ENCODE measurements at regions not wholly inside any gene's neighbourhood (a gene's known extent, or its start where the extent isn't known, plus 50 kb on each side); places are given as distances from the start of the nearest gene placed in this dataset.

DNA sequence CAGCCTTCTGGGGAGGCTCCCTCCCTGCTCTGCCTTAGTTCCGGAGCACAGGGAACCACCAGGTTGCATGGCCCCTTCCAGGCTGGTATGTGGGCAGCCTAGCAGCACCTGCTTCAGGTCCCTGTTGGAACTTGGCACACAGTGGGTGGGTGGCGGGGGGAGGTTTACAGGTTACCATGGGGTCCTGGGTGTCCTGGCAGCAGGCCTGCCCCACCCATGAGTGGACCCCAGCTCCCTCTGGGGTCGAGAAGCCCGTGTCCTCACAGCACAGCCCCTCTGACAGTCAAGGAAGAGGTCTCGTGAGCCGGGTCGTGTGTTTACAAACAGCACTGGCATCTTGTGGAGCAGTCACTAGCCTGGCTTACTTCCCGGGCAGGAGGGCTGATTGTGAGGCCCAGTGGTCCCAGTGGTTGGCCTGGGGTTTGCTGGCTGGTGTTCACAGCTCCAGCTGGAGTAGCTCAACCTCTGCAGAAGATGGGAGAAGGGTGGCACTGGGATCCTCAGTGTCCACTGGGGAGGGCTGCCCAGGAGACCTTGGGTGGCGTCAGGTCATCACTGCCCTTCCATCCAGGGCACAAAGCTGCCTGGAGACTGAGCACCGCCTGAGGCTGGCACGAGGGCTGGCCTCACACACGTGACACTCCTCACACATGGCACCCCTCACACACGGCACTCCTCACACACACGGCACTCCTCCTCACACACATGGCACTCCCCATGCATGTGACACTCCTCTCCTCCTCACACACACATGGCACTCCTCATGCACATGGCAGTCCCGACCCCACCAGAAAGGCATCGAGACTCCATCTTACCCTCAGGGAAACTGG, 100.9 kb downstream of the RIPK4 start:
- DNase-seq (ENCODE audit: extremely low spot score in 2 of 2), result no peak

DNA sequence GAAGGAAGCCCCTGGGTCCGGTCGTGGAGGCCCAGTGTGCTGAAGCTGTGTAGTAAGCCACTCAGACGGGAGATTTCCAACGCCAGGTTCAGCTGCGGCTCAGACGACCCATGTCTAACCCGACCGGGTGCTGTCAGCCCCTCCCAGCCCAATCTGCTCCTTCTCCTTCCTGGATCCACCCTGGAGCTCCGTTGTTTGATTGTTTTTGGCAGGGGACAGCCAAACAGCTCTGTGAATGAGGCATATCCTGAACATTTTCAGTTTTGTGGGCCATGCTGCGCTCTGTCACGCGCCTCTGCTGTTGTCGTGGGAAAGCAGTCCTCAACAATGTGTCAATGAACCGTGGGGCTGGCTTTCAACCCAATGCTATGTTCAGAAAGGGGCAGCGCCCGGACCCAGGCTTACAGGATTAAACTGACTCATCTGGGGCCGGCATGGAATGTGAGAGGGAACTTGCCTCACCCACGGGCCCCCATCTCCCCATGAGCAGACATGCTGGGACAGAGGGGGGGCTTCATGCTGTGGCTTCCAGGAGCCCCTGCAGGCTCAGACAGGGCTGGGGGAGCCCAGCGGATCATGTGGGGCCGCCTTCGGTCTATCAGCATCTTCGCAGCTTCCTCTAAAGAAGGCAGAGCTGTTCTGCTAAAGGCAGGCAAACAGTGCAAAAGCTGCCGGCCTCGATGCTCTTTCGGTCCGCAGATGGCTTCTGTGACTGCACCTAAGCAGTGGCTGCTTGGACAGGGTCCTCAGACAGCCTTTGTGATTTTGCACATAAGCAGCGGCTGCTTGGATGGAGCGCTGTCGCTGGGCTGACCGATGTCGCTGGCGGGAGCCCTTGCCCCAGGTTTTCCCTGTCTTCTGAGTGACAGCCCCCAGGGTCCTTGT, 101.7 kb downstream of the RIPK4 start:
- H3K4me3 ChIP-seq, result peak overlapping the region in 1 of 2 donors; percentile 9
- no peaks in the 10 kb centered on the region for H3K36me3 ChIP-seq
- no peak for DNase-seq (ENCODE audit: extremely low spot score in 2 of 2)
- TF ChIP-seq POLR2AphosphoS5 (IDR thresholded peaks at IDR 0.05; ENCODE audit: insufficient read depth in 1 of 2, low read depth in 1 of 2), result peak in 1 of 2 donors; percentile 20
- TF ChIP-seq, protein P1, sequence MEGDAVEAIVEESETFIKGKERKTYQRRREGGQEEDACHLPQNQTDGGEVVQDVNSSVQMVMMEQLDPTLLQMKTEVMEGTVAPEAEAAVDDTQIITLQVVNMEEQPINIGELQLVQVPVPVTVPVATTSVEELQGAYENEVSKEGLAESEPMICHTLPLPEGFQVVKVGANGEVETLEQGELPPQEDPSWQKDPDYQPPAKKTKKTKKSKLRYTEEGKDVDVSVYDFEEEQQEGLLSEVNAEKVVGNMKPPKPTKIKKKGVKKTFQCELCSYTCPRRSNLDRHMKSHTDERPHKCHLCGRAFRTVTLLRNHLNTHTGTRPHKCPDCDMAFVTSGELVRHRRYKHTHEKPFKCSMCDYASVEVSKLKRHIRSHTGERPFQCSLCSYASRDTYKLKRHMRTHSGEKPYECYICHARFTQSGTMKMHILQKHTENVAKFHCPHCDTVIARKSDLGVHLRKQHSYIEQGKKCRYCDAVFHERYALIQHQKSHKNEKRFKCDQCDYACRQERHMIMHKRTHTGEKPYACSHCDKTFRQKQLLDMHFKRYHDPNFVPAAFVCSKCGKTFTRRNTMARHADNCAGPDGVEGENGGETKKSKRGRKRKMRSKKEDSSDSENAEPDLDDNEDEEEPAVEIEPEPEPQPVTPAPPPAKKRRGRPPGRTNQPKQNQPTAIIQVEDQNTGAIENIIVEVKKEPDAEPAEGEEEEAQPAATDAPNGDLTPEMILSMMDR (IDR thresholded peaks at IDR 0.05), result no peak
- H3K27me3 ChIP-seq, result no peaks in the 10 kb centered on the region
- H3K27ac ChIP-seq, result peak overlapping the region; percentile 39
- intact Hi-C loops (cut with DNase I), result no loop called here
- peaks cover 24% of the 10 kb centered on the region for H3K4me1 ChIP-seq
- no peaks in the 10 kb centered on the region for H3K9me3 ChIP-seq

More for the DNA sequence above, 100.9 kb downstream of the RIPK4 start:
- TF ChIP-seq POLR2AphosphoS5 (IDR thresholded peaks at IDR 0.05; ENCODE audit: insufficient read depth in 1 of 2, low read depth in 1 of 2) (no peak), POLR2A (IDR thresholded peaks at IDR 0.05) (no peak)
- TF ChIP-seq, protein P1 (IDR thresholded peaks at IDR 0.05), result no peak
- H3K9me3 ChIP-seq, result no peaks in the 10 kb centered on the region
- H3K4me3 ChIP-seq, result no peak overlapping the region
- peaks cover 24% of the 10 kb centered on the region for H3K4me1 ChIP-seq
- H3K27me3 ChIP-seq, result no peaks in the 10 kb centered on the region
- H3K36me3 ChIP-seq, result no peaks in the 10 kb centered on the region
- no peak overlapping the region for H3K27ac ChIP-seq
- intact Hi-C loops (cut with DNase I), result no loop called here

DNA sequence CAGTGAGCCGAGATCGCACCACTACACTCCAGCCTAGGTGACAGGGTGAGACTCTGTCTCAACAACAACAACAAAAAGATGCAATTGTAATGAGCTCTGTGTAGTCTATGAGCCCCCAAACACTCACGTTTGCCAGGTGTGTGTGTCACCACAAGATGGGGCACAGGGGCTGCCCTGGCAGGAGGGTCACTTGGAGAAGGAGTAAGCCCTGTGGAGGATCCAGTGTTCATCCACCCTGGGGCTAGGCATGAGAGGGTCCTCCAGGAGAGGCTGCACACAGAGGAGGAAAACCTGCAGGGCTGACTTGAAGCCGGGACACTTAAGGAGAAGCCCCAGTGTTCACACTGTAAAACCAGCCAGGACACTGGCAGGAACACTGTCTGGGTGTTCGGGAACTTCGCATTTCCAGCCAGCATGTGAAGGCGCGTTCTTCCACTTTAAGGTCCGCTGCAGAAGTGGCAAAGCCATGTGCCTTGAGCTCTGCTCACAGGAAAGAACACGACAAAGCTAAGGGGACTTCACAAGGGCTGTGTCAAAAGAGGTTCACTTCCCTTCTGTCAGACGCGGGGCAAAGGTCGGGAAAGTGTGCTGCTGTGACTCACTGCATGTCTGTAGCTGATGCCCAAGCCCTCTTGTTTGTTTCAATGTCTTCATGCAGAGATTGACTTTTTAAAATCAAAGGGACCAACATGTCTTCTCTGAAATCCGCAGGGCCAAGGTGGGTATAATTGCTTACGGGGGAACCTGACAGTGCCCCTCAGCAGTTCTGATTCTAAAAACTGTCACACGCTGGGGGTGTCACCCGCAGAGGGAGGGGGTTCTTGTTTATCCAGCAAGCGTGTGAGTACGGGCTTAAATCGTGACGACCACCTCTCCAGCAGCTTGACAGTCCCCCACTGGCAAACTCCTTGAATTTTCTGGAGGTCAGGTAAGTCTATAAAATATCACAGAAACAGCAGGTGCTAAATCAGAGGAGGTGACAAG, 102.8 kb downstream of the RIPK4 start:
- Histone ChIP-seq H3K4me3 (peak overlapping the region in 1 of 2 donors; percentile 9), H3K27me3 (no peaks in the 10 kb centered on the region)

GRCh38 chr21:41662761-41663160, 104.1 kb downstream of the RIPK4 start:
- Histone ChIP-seq H3K36me3 (no peaks in the 10 kb centered on the region), H3K27me3 (no peaks in the 10 kb centered on the region), H3K4me3 (no peak overlapping the region), H3K27ac (no peak overlapping the region), H3K9me3 (no peaks in the 10 kb centered on the region), H3K4me1 (peaks cover 24% of the 10 kb centered on the region)
- TF ChIP-seq, protein P1 (IDR thresholded peaks at IDR 0.05), result no peak
- TF ChIP-seq POLR2A (IDR thresholded peaks at IDR 0.05) (no peak), POLR2AphosphoS5 (IDR thresholded peaks at IDR 0.05; ENCODE audit: insufficient read depth in 1 of 2, low read depth in 1 of 2) (no peak)
- intact Hi-C loops (cut with DNase I), result no loop called here
- no peak for DNase-seq (ENCODE audit: extremely low spot score in 2 of 2)

More for the DNA sequence above, 102.8 kb downstream of the RIPK4 start:
- H3K27ac ChIP-seq, result peak overlapping the region; percentile 39
- intact Hi-C loops (cut with DNase I), result no loop called here
- TF ChIP-seq, protein P1 (IDR thresholded peaks at IDR 0.05), result no peak
- no peak for TF ChIP-seq POLR2AphosphoS5 (IDR thresholded peaks at IDR 0.05; ENCODE audit: insufficient read depth in 1 of 2, low read depth in 1 of 2)
- TF ChIP-seq POLR2A (IDR thresholded peaks at IDR 0.05), result no peak
- H3K9me3 ChIP-seq, result no peaks in the 10 kb centered on the region
- no peaks in the 10 kb centered on the region for H3K36me3 ChIP-seq
- no peak for DNase-seq (ENCODE audit: extremely low spot score in 2 of 2)
- H3K4me1 ChIP-seq, result peaks cover 24% of the 10 kb centered on the region

Data from vagina (tissue), 2 donors.